ENCODE measurements at regions not wholly inside any gene's neighbourhood (a gene's known extent, or its start where the extent isn't known, plus 50 kb on each side); places are given as distances from the start of the nearest gene placed in this dataset.

- ATAC-seq, result no peak
- TF ChIP-seq ZFP3 (CRISPR knock-in tag; IDR thresholded peaks at IDR 0.05) (no peak), BACH2 (CRISPR knock-in tag; IDR thresholded peaks at IDR 0.05; ENCODE audit: borderline replicate concordance) (no peak), TCF4 (CRISPR knock-in tag; IDR thresholded peaks at IDR 0.05; ENCODE audit: borderline replicate concordance) (no peak), ZNF8 (CRISPR knock-in tag; IDR thresholded peaks at IDR 0.05) (no peak), TOX (CRISPR knock-in tag; IDR thresholded peaks at IDR 0.05; ENCODE audit: borderline replicate concordance) (no peak), ZNF70 (CRISPR knock-in tag; IDR thresholded peaks at IDR 0.05) (no peak), PPARA (CRISPR knock-in tag; IDR thresholded peaks at IDR 0.05; ENCODE audit: borderline replicate concordance) (no peak), ZNF565 (CRISPR knock-in tag; conservative IDR thresholded peaks at IDR 0.05; ENCODE audit: low read depth) (no peak), GLIS3 (CRISPR knock-in tag; IDR thresholded peaks at IDR 0.05) (no peak), ESRRG (CRISPR knock-in tag; IDR thresholded peaks at IDR 0.05) (no peak), RARB (CRISPR knock-in tag; IDR thresholded peaks at IDR 0.05) (no peak), ZFP30 (CRISPR knock-in tag; IDR thresholded peaks at IDR 0.05) (no peak), ZC3H10 (CRISPR knock-in tag; IDR thresholded peaks at IDR 0.05) (no peak), POU6F1 (CRISPR knock-in tag; IDR thresholded peaks at IDR 0.05; ENCODE audit: borderline replicate concordance, low read depth) (no peak), ISL1 (CRISPR knock-in tag; IDR thresholded peaks at IDR 0.05) (no peak), CSRNP3 (CRISPR knock-in tag; IDR thresholded peaks at IDR 0.05) (no peak)
- TF ChIP-seq, protein P1, sequence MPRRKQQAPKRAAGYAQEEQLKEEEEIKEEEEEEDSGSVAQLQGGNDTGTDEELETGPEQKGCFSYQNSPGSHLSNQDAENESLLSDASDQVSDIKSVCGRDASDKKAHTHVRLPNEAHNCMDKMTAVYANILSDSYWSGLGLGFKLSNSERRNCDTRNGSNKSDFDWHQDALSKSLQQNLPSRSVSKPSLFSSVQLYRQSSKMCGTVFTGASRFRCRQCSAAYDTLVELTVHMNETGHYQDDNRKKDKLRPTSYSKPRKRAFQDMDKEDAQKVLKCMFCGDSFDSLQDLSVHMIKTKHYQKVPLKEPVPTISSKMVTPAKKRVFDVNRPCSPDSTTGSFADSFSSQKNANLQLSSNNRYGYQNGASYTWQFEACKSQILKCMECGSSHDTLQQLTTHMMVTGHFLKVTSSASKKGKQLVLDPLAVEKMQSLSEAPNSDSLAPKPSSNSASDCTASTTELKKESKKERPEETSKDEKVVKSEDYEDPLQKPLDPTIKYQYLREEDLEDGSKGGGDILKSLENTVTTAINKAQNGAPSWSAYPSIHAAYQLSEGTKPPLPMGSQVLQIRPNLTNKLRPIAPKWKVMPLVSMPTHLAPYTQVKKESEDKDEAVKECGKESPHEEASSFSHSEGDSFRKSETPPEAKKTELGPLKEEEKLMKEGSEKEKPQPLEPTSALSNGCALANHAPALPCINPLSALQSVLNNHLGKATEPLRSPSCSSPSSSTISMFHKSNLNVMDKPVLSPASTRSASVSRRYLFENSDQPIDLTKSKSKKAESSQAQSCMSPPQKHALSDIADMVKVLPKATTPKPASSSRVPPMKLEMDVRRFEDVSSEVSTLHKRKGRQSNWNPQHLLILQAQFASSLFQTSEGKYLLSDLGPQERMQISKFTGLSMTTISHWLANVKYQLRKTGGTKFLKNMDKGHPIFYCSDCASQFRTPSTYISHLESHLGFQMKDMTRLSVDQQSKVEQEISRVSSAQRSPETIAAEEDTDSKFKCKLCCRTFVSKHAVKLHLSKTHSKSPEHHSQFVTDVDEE (CRISPR knock-in tag; IDR thresholded peaks at IDR 0.05), result no peak
- TF ChIP-seq, protein P2, sequence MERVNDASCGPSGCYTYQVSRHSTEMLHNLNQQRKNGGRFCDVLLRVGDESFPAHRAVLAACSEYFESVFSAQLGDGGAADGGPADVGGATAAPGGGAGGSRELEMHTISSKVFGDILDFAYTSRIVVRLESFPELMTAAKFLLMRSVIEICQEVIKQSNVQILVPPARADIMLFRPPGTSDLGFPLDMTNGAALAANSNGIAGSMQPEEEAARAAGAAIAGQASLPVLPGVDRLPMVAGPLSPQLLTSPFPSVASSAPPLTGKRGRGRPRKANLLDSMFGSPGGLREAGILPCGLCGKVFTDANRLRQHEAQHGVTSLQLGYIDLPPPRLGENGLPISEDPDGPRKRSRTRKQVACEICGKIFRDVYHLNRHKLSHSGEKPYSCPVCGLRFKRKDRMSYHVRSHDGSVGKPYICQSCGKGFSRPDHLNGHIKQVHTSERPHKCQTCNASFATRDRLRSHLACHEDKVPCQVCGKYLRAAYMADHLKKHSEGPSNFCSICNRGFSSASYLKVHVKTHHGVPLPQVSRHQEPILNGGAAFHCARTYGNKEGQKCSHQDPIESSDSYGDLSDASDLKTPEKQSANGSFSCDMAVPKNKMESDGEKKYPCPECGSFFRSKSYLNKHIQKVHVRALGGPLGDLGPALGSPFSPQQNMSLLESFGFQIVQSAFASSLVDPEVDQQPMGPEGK (CRISPR knock-in tag; IDR thresholded peaks at IDR 0.05; ENCODE audit: borderline replicate concordance), result no peak
Measured at GRCh38 chr20:48307277-48307676, 520.5 kb downstream of the PREX1 start.

DNA sequence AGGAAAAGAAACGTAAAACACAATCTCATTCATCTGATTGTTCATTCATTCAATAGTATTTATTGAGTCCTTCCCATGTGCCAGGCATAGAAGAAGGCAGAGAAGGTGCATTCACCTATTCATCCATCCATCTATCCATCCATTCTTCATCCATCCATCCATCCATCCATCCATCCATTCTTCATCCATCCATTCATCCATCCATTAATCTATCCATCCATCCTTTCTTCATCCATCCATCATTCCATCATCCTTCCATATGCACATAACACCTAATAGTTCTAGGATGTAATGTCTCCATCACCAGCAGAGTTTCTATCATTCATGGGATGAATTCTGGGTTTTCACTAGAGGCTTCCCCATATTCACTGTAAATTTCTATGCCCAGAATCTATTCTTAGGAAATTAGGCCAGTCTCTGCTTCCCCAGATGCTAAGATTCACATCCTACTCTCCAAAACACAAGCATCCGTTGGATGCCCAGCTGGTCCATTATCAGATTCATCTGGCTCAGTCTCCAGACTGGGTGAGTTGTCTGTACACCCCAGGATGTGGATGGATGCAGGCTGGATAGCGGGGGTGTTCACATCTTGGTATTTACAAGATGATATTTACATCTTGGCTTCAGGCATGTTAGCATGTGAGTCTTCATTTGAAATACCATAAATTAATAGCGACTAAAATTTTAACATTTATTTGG, 517.7 kb upstream of the SULF2 start:
- TF ChIP-seq POU6F1 (CRISPR knock-in tag; IDR thresholded peaks at IDR 0.05; ENCODE audit: borderline replicate concordance, low read depth) (no peak), ZC3H10 (CRISPR knock-in tag; IDR thresholded peaks at IDR 0.05) (no peak), CSDC2 (CRISPR knock-in tag; IDR thresholded peaks at IDR 0.05) (no peak), OSR1 (CRISPR knock-in tag; IDR thresholded peaks at IDR 0.05) (no peak), ISL1 (CRISPR knock-in tag; IDR thresholded peaks at IDR 0.05) (no peak), ZNF565 (CRISPR knock-in tag; conservative IDR thresholded peaks at IDR 0.05; ENCODE audit: low read depth) (no peak), ZFP3 (CRISPR knock-in tag; IDR thresholded peaks at IDR 0.05) (no peak), ARNTL (CRISPR knock-in tag; IDR thresholded peaks at IDR 0.05; ENCODE audit: borderline replicate concordance, low read depth) (no peak), BACH2 (CRISPR knock-in tag; IDR thresholded peaks at IDR 0.05; ENCODE audit: borderline replicate concordance) (no peak), SNAI2 (CRISPR knock-in tag; IDR thresholded peaks at IDR 0.05) (no peak), ZFP30 (CRISPR knock-in tag; IDR thresholded peaks at IDR 0.05) (no peak), ZNF70 (CRISPR knock-in tag; IDR thresholded peaks at IDR 0.05) (no peak)
- TF ChIP-seq, protein P1 (CRISPR knock-in tag; IDR thresholded peaks at IDR 0.05), result no peak
- TF ChIP-seq, protein P2 (CRISPR knock-in tag; IDR thresholded peaks at IDR 0.05; ENCODE audit: borderline replicate concordance), result no peak
- ATAC-seq, result no peak

Measured in SK-N-SH treated with all-trans-retinoic acid at 6 μM for 48 hours (cell line).